LNCAP (cell line): ENCODE measurements at regions not wholly inside any gene's neighbourhood (a gene's known extent, or its start where the extent isn't known, plus 50 kb on each side); places are given as distances from the start of the nearest gene placed in this dataset.

Source experiments
- TF ChIP-seq, protein P1 (sequence below): fragments of 450-650 bp; IDR thresholded peaks from 2 replicates; pipeline ENCODE4 v1.5.1; 2017; ENCODE audit warnings: mild to moderate bottlenecking

DNA sequence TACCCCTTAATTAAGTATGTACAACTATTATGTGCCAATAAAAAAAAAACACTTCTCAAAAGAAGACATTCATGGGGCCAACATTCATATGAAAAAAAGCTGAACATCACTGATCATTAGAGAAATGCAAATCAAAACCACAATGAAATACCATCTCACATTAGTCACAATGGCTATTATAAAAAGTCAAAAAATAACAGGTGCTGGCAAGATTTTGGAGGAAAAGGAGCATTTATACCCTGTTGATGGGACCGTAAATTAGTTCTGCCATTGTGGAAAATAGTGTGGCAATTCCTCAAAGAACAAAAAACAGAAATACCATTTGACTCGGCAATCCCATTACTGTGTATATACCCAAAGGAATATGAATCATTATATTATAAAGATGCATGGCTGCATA, 229.9 kb downstream of the PAPSS1 start:
- TF ChIP-seq, protein P1, sequence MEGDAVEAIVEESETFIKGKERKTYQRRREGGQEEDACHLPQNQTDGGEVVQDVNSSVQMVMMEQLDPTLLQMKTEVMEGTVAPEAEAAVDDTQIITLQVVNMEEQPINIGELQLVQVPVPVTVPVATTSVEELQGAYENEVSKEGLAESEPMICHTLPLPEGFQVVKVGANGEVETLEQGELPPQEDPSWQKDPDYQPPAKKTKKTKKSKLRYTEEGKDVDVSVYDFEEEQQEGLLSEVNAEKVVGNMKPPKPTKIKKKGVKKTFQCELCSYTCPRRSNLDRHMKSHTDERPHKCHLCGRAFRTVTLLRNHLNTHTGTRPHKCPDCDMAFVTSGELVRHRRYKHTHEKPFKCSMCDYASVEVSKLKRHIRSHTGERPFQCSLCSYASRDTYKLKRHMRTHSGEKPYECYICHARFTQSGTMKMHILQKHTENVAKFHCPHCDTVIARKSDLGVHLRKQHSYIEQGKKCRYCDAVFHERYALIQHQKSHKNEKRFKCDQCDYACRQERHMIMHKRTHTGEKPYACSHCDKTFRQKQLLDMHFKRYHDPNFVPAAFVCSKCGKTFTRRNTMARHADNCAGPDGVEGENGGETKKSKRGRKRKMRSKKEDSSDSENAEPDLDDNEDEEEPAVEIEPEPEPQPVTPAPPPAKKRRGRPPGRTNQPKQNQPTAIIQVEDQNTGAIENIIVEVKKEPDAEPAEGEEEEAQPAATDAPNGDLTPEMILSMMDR = no peak

DNA sequence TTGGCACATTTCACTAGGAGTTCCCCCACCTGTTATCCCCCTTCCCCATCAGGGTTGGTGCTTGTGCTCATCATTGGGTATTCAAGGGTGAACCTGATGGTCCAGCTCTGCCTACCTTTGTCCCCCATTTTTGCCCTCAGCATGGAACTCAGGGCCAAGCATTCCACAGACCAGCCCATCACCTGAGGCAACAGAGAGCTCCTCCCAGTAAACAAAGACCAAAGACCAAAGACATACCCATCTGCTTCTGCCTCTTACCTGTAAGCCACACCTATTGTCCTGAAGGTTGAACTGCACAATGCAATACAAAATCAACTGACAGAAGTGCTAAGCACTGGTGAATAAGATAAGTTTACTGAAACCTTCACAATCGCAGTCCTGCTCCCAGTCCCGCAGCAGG, 237.5 kb downstream of the PAPSS1 start:
- TF ChIP-seq, protein P1 = no peak

- TF ChIP-seq, protein P1 = no peak
These were observed 241.6 kb downstream of the PAPSS1 start for GRCh38 chr4:107478327-107478980.

DNA sequence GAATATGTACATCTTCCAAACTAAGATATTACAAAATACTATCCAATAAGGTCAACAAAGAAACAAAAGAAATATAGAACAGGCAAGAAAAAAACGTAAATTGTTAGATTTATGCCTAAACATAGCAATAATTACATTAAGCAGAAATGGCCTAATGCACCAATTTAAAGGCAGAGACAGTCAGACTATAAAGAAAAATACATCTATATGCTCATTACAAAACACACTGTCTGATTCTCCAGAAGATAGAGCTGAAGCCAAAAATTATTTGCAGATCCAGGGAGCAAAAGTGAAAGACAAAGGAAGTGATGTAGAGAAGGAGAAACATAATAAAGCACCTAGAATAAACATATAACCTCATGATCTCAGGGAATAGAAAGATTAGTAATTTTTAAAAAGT, 246.9 kb downstream of the PAPSS1 start:
- TF ChIP-seq, protein P1 = no peak

GRCh38 chr4:107472265-107472948, 247.6 kb downstream of the PAPSS1 start:
- TF ChIP-seq, protein P1 = no peak

GRCh38 chr4:107470173-107470572, 249.9 kb downstream of the PAPSS1 start:
- TF ChIP-seq, protein P1 = no peak

DNA sequence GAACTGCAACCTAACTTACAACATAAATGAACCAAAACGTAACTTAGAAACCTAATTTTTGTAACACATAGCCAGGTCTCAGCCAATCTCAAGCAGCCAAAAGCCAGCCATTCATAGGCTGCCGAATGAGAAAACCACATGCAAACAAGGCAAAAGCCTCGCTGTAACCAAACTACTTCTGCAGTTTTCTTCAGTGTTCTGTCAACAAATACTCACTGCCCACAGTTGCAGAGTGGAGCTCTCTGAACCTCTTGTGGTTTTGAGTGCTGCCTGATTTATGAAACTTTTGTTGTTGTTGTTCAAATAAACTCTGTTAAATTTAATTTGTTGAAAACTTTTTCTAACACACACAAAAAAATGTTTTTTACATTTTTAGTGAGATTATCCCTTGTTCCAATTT, 251.2 kb downstream of the PAPSS1 start:
- TF ChIP-seq, protein P1 = no peak
